Coronary artery (tissue), 2 donors: ENCODE measurements at regions not wholly inside any gene's neighbourhood (a gene's known extent, or its start where the extent isn't known, plus 50 kb on each side); places are given as distances from the start of the nearest gene placed in this dataset.
"Not testable (repeated sequence)": the region's sequence is repeated elsewhere in the genome, so short reads cannot be mapped to it uniquely, and the experiment has no call there.

Experiments used
- DNase-seq: peaks from one replicate; pipeline ENCODE4 v3.0.0-alpha.2; 2017; ENCODE audit warnings: low spot score
- H3K27ac ChIP-seq, 2 donors: fragments of 200-600 bp; sonication (generic); one replicate each; pipeline ENCODE4 v1.5.1; 2016 to 2019
- H3K4me3 ChIP-seq: fragments of 200-600 bp; sonication (generic); 2 replicates; pipeline ENCODE4 v1.5.1; 2016; ENCODE audit warnings: mild to moderate bottlenecking, moderate library complexity
- CTCF ChIP-seq: fragments of 200-600 bp; sonication (generic); IDR thresholded peaks from one replicate; pipeline ENCODE4 v1.5.1; 2019; ENCODE audit warnings: antibody characterized with exemption

- Histone ChIP-seq H3K27ac (no peak overlapping the region), H3K4me3 (no peak overlapping the region)
- no peak for DNase-seq
- TF ChIP-seq CTCF = no peak
Measured at GRCh38 chr3:43236008-43236407, 50.3 kb upstream of the SNRK start.

- Histone ChIP-seq H3K4me3 (no peak overlapping the region), H3K27ac (no peak overlapping the region)
- no peak for TF ChIP-seq CTCF
- DNase-seq = no peak
Measured at GRCh38 chr3:43233062-43233461, 53.3 kb upstream of the SNRK start.

- no peak overlapping the region for H3K4me3 ChIP-seq
- no peak for TF ChIP-seq CTCF
- no peak for DNase-seq
- no peak overlapping the region for H3K27ac ChIP-seq
Measured at GRCh38 chr3:43231276-43232000, 54.9 kb upstream of the SNRK start.

- not testable (repeated sequence) for H3K4me3 ChIP-seq, DNase-seq, H3K27ac ChIP-seq
Measured at GRCh38 chr3:43229865-43230264, 56.5 kb upstream of the SNRK start.

GRCh38 chr3:43227685-43228084, 58.7 kb upstream of the SNRK start:
- DNase-seq, H3K4me3 ChIP-seq, H3K27ac ChIP-seq: not testable (repeated sequence)

- no peak overlapping the region for H3K4me3 ChIP-seq
- H3K27ac ChIP-seq = no peak overlapping the region
- no peak for DNase-seq
- TF ChIP-seq CTCF = no peak
Measured at GRCh38 chr3:43224405-43225073, 61.8 kb upstream of the SNRK start.

GRCh38 chr3:43223670-43224364, 62.5 kb upstream of the SNRK start:
- no peak for TF ChIP-seq CTCF
- H3K4me3 ChIP-seq = no peak overlapping the region
- H3K27ac ChIP-seq = no peak overlapping the region
- DNase-seq = no peak

- DNase-seq = no peak
- no peak for TF ChIP-seq CTCF
- H3K27ac ChIP-seq = no peak overlapping the region
- no peak overlapping the region for H3K4me3 ChIP-seq
Measured at GRCh38 chr3:43222590-43222989, 63.8 kb upstream of the SNRK start.
